ENCODE measurements at regions not wholly inside any gene's neighbourhood (a gene's known extent, or its start where the extent isn't known, plus 50 kb on each side); places are given as distances from the start of the nearest gene placed in this dataset.

GRCh38 chr9:126068534-126069230 lies 257.9 kb upstream of the MVB12B start:
- no peaks in the 10 kb centered on the region for H3K4me1 ChIP-seq (ENCODE audit: control insufficient read depth, insufficient read depth, low read length)
- H2AFZ ChIP-seq (ENCODE audit: control insufficient read depth, low read depth, low read length) = no peak overlapping the region
- no TSS peak for BruUV-seq (replicated peaks)
- FAIRE-seq = no peak
- TF ChIP-seq ZBTB11 (CRISPR knock-in tag; IDR thresholded peaks at IDR 0.05) (no peak), RUNX3 (IDR thresholded peaks at IDR 0.05; ENCODE audit: low read length) (no peak), HDGF (IDR thresholded peaks at IDR 0.05) (no peak), STAT1 (conservative IDR thresholded peaks at IDR 0.05) (no peak), MXI1 (IDR thresholded peaks at IDR 0.05; ENCODE audit: low read depth, low read length) (no peak), ATF2 (IDR thresholded peaks at IDR 0.05; ENCODE audit: low read length) (no peak), CBX3 (IDR thresholded peaks at IDR 0.05; ENCODE audit: borderline replicate concordance, low read depth) (no peak), JUND (IDR thresholded peaks at IDR 0.05; ENCODE audit: low read depth, low read length) (no peak), RCOR1 (conservative IDR thresholded peaks at IDR 0.05; ENCODE audit: low read depth, low read length) (no peak), PML (IDR thresholded peaks at IDR 0.05; ENCODE audit: low read length) (no peak), BMI1 (IDR thresholded peaks at IDR 0.05; ENCODE audit: borderline replicate concordance) (no peak), FOXM1 (IDR thresholded peaks at IDR 0.05; ENCODE audit: low read depth, low read length) (no peak), CBFB (IDR thresholded peaks at IDR 0.05; ENCODE audit: low read depth) (no peak), CHD2 (IDR thresholded peaks at IDR 0.05; ENCODE audit: borderline replicate concordance, low read depth, low read length) (no peak), RB1 (IDR thresholded peaks at IDR 0.05; ENCODE audit: borderline replicate concordance) (no peak), PBX3 (IDR thresholded peaks at IDR 0.05; ENCODE audit: insufficient replicate concordance, low read depth, low read length) (no peak), SUPT20H (IDR thresholded peaks at IDR 0.05; ENCODE audit: borderline replicate concordance, control insufficient read depth, low read depth, low read length) (no peak), IKZF2 (IDR thresholded peaks at IDR 0.05) (no peak), ZNF622 (IDR thresholded peaks at IDR 0.05) (no peak)
- in situ Hi-C loops (cut with MboI) (no loop called here), intact Hi-C loops (cut with micrococcal nuclease; ENCODE audit: unreplicated experiment) (no loop called here)
- no peak overlapping the region for H3K4me2 ChIP-seq (ENCODE audit: control insufficient read depth, insufficient read depth)
- DNase-seq (ENCODE audit: low read depth, low spot score) = no peak
- no peaks in the 10 kb centered on the region for H3K27me3 ChIP-seq (replicated peaks in 1 of 2; ENCODE audit: control insufficient read depth in 2 of 2, insufficient read depth in 2 of 2, low read length in 1 of 2)
- POLR2A ChIA-PET = no interaction called here
- H3K4me3 ChIP-seq = no peak overlapping the region
- SMC1A ChIA-PET (ENCODE audit: uncharacterized antibody, unreplicated experiment) = interaction anchor here (0.9 kb wide), 1 partner anchor 13 kb away, joined by 3 read pairs; no protein-coding TSS in a partner anchor
- H3K36me3 ChIP-seq (ENCODE audit: control insufficient read depth in 2 of 2, insufficient read depth in 2 of 2, low read length in 1 of 2) = no peaks in the 10 kb centered on the region
- CTCF ChIA-PET = interaction anchor here (1.3 kb wide), 1 partner anchor 510 kb away, joined by 3 read pairs; no protein-coding TSS in a partner anchor
- WGBS (ENCODE audit: insufficient coverage, insufficient replicate concordance, low lambda C conversion rate, missing lambda C conversion rate) = 54% methylated on average over 17 of the region's 17 CpGs
- H3K9ac ChIP-seq (ENCODE audit: control insufficient read depth, insufficient read depth, low read length) = no peak overlapping the region
- no peak for ATAC-seq
- H3K27ac ChIP-seq (ENCODE audit: control insufficient read depth, insufficient read depth) = no peak overlapping the region
- RAD21 ChIA-PET (ENCODE audit: unreplicated experiment) = interaction anchor here (1.2 kb wide), 1 partner anchor 661 kb away, joined by 5 read pairs; no protein-coding TSS in a partner anchor
- H4K20me1 ChIP-seq (ENCODE audit: control insufficient read depth, insufficient read depth) = no peaks in the 10 kb centered on the region
- no peaks in the 10 kb centered on the region for H3K9me3 ChIP-seq (replicated peaks; ENCODE audit: control insufficient read depth, insufficient read depth, low read length)
- no peaks in the 10 kb centered on the region for H3K79me2 ChIP-seq (ENCODE audit: control insufficient read depth, insufficient read depth, low read length)

All from GM12878 (cell line).